ENCODE measurements at regions not wholly inside any gene's neighbourhood (a gene's known extent, or its start where the extent isn't known, plus 50 kb on each side); places are given as distances from the start of the nearest gene placed in this dataset.

- TF ChIP-seq, protein P1, sequence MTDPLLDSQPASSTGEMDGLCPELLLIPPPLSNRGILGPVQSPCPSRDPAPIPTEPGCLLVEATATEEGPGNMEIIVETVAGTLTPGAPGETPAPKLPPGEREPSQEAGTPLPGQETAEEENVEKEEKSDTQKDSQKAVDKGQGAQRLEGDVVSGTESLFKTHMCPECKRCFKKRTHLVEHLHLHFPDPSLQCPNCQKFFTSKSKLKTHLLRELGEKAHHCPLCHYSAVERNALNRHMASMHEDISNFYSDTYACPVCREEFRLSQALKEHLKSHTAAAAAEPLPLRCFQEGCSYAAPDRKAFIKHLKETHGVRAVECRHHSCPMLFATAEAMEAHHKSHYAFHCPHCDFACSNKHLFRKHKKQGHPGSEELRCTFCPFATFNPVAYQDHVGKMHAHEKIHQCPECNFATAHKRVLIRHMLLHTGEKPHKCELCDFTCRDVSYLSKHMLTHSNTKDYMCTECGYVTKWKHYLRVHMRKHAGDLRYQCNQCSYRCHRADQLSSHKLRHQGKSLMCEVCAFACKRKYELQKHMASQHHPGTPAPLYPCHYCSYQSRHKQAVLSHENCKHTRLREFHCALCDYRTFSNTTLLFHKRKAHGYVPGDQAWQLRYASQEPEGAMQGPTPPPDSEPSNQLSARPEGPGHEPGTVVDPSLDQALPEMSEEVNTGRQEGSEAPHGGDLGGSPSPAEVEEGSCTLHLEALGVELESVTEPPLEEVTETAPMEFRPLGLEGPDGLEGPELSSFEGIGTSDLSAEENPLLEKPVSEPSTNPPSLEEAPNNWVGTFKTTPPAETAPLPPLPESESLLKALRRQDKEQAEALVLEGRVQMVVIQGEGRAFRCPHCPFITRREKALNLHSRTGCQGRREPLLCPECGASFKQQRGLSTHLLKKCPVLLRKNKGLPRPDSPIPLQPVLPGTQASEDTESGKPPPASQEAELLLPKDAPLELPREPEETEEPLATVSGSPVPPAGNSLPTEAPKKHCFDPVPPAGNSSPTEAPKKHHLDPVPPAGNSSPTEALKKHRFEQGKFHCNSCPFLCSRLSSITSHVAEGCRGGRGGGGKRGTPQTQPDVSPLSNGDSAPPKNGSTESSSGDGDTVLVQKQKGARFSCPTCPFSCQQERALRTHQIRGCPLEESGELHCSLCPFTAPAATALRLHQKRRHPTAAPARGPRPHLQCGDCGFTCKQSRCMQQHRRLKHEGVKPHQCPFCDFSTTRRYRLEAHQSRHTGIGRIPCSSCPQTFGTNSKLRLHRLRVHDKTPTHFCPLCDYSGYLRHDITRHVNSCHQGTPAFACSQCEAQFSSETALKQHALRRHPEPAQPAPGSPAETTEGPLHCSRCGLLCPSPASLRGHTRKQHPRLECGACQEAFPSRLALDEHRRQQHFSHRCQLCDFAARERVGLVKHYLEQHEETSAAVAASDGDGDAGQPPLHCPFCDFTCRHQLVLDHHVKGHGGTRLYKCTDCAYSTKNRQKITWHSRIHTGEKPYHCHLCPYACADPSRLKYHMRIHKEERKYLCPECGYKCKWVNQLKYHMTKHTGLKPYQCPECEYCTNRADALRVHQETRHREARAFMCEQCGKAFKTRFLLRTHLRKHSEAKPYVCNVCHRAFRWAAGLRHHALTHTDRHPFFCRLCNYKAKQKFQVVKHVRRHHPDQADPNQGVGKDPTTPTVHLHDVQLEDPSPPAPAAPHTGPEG (CRISPR knock-in tag; IDR thresholded peaks at IDR 0.05) = peak; percentile 30; the same call in 1 of the 2 replicates
- no peak for TF ChIP-seq NFE2L2 (IDR thresholded peaks at IDR 0.05; ENCODE audit: low read length)
- TF ChIP-seq ZNF879 (CRISPR knock-in tag; IDR thresholded peaks at IDR 0.05) = 0 out of 2 replicates have a peak, but pooled peaks have one; percentile 33
- TF ChIP-seq ZNF713 (CRISPR knock-in tag; IDR thresholded peaks at IDR 0.05) = no peak
- TF ChIP-seq ZNF674 (CRISPR knock-in tag; IDR thresholded peaks at IDR 0.05; ENCODE audit: low read depth) = no peak
- TF ChIP-seq, protein P2, sequence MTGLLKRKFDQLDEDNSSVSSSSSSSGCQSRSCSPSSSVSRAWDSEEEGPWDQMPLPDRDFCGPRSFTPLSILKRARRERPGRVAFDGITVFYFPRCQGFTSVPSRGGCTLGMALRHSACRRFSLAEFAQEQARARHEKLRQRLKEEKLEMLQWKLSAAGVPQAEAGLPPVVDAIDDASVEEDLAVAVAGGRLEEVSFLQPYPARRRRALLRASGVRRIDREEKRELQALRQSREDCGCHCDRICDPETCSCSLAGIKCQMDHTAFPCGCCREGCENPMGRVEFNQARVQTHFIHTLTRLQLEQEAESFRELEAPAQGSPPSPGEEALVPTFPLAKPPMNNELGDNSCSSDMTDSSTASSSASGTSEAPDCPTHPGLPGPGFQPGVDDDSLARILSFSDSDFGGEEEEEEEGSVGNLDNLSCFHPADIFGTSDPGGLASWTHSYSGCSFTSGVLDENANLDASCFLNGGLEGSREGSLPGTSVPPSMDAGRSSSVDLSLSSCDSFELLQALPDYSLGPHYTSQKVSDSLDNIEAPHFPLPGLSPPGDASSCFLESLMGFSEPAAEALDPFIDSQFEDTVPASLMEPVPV (CRISPR knock-in tag; IDR thresholded peaks at IDR 0.05) = 0 out of 2 replicates have a peak, but pooled peaks have one; percentile 3
- no peak for TF ChIP-seq ZNF776 (CRISPR knock-in tag; IDR thresholded peaks at IDR 0.05)
- TF ChIP-seq POLR2G (IDR thresholded peaks at IDR 0.05; ENCODE audit: low read depth, low read length) = no peak; the same call in none of the 2 replicates
- no peak for TF ChIP-seq CHCHD3 (CRISPR knock-in tag; IDR thresholded peaks at IDR 0.05)
- TF ChIP-seq ZKSCAN8 (CRISPR knock-in tag; IDR thresholded peaks at IDR 0.05; ENCODE audit: borderline replicate concordance) = no peak
- TF ChIP-seq GLI4 (CRISPR knock-in tag; IDR thresholded peaks at IDR 0.05; ENCODE audit: borderline replicate concordance) = no peak
- TF ChIP-seq SIX4 (CRISPR knock-in tag; IDR thresholded peaks at IDR 0.05) = no peak
- peak; percentile 93 for TF ChIP-seq ETV5 (CRISPR knock-in tag; IDR thresholded peaks at IDR 0.05; ENCODE audit: borderline replicate concordance)
- no peak for TF ChIP-seq SPEN (CRISPR knock-in tag; IDR thresholded peaks at IDR 0.05; ENCODE audit: low read depth)
- no peak for TF ChIP-seq RFXANK (CRISPR knock-in tag; IDR thresholded peaks at IDR 0.05)
- no peak for TF ChIP-seq SIX1 (CRISPR knock-in tag; IDR thresholded peaks at IDR 0.05; ENCODE audit: borderline replicate concordance)
- no peak for TF ChIP-seq ZSCAN12 (CRISPR knock-in tag; IDR thresholded peaks at IDR 0.05)
- TF ChIP-seq ZBTB7A (CRISPR knock-in tag; IDR thresholded peaks at IDR 0.05) = peak; percentile 64; the same call in 1 of the 2 replicates
- TF ChIP-seq ZUFSP (CRISPR knock-in tag; IDR thresholded peaks at IDR 0.05; ENCODE audit: borderline replicate concordance) = no peak
- TF ChIP-seq ZSCAN29 (CRISPR knock-in tag; conservative IDR thresholded peaks at IDR 0.05) = 0 out of 2 replicates have a peak, but pooled peaks have one; percentile 11
- no peak for TF ChIP-seq NPAS2 (CRISPR knock-in tag; IDR thresholded peaks at IDR 0.05; ENCODE audit: borderline replicate concordance)
- no peak; the same call in 1 of the 2 replicates for TF ChIP-seq MED13 (CRISPR knock-in tag; IDR thresholded peaks at IDR 0.05)
Observed at GRCh38 chr15:94844538-94845389, 613.4 kb downstream of the MCTP2 start (continued).
